GM23338 (cell line): ENCODE measurements at regions not wholly inside any gene's neighbourhood (a gene's known extent, or its start where the extent isn't known, plus 50 kb on each side); places are given as distances from the start of the nearest gene placed in this dataset.
A peak's percentile ranks its signal among the peaks of the same experiment; 100 is the strongest.

ENCODE experiments used
- ATAC-seq: fragments of 200-7000 bp; cut with Tn5 transposase; 3 replicates; pipeline ENCODE4 v1.9.1; 2020
- DNase-seq: peaks from one replicate; pipeline ENCODE4 v3.0.0-alpha.2; 2015; ENCODE audit warnings: low spot score
- H2AFZ ChIP-seq: fragments of 200-600 bp; sonication (generic); 2 replicates; pipeline ENCODE4 v1.8.0; 2016; ENCODE audit warnings: antibody characterized with exemption, mild to moderate bottlenecking, moderate library complexity
- H3F3A ChIP-seq: fragments of 200-600 bp; sonication (generic); replicated peaks from 2 replicates; pipeline ENCODE4 v1.8.0; 2017; ENCODE audit warnings: antibody characterized with exemption, mixed run types, low read depth
- H3K27ac ChIP-seq: fragments of 200-600 bp; sonication (generic); 2 replicates; pipeline ENCODE4 v1.6.1; 2016; ENCODE audit warnings: low read depth
- H3K27me3 ChIP-seq: fragments of 200-600 bp; sonication (generic); 2 replicates; pipeline ENCODE4 v1.8.0; 2016; ENCODE audit warnings: mild to moderate bottlenecking, mixed run types, moderate library complexity; ENCODE audit not compliant: insufficient read depth
- H3K36me3 ChIP-seq: fragments of 200-600 bp; sonication (generic); 2 replicates; pipeline ENCODE4 v1.8.0; 2016; ENCODE audit warnings: mild to moderate bottlenecking; ENCODE audit not compliant: insufficient read depth
- H3K4me1 ChIP-seq: fragments of 200-600 bp; sonication (generic); 2 replicates; pipeline ENCODE4 v1.8.0; 2016; ENCODE audit warnings: mild to moderate bottlenecking, moderate library complexity; ENCODE audit not compliant: insufficient read depth
- H3K4me2 ChIP-seq: fragments of 200-600 bp; sonication (generic); 2 replicates; pipeline ENCODE4 v1.7.1; 2017; ENCODE audit warnings: mixed run types
- H3K4me3 ChIP-seq: fragments of 200-600 bp; sonication (generic); 2 replicates; pipeline ENCODE4 v1.6.1; 2016; ENCODE audit warnings: mixed run types
- H3K79me2 ChIP-seq: fragments of 200-600 bp; sonication (generic); replicated peaks from 2 replicates; pipeline ENCODE4 v1.8.0; 2017; ENCODE audit warnings: mild to moderate bottlenecking; ENCODE audit not compliant: insufficient read depth
- H3K9me2 ChIP-seq: fragments of 200-600 bp; sonication (generic); 2 replicates; pipeline ENCODE4 v1.8.0; 2017; ENCODE audit not compliant: insufficient read depth
- H4K20me1 ChIP-seq: fragments of 200-600 bp; sonication (generic); replicated peaks from 2 replicates; pipeline ENCODE4 v1.8.0; 2017; ENCODE audit warnings: mild to moderate bottlenecking; ENCODE audit not compliant: insufficient read depth
- H3K27ac Mint-ChIP-seq: 2 replicates; pipeline ENCODE4 v1.8.0; 2020; ENCODE audit warnings: inconsistent platforms, mild to moderate bottlenecking, moderate library complexity, mixed read lengths
- H3K27me3 Mint-ChIP-seq: 3 replicates; pipeline ENCODE4 v1.8.0; 2022; ENCODE audit warnings: low read depth, mild to moderate bottlenecking, moderate library complexity, mixed read lengths, inconsistent platforms; ENCODE audit not compliant: insufficient read depth, poor library complexity
- H3K36me3 Mint-ChIP-seq: 3 replicates; pipeline ENCODE4 v1.8.0; 2021; ENCODE audit warnings: low read depth, mild to moderate bottlenecking, inconsistent platforms, moderate library complexity, mixed read lengths
- H3K4me1 Mint-ChIP-seq: 3 replicates; pipeline ENCODE4 v1.8.0; 2020; ENCODE audit warnings: mild to moderate bottlenecking, inconsistent platforms, mixed read lengths
- H3K4me3 Mint-ChIP-seq: 3 replicates; pipeline ENCODE4 v1.8.0; 2021; ENCODE audit warnings: moderate library complexity, mild to moderate bottlenecking, inconsistent platforms, mixed read lengths
- H3K9me3 Mint-ChIP-seq: 3 replicates; pipeline ENCODE4 v1.8.0; 2020; ENCODE audit warnings: moderate library complexity, mild to moderate bottlenecking, inconsistent platforms, mixed read lengths
- EZH2 ChIP-seq: fragments of 200-600 bp; sonication (generic); IDR thresholded peaks from one replicate; pipeline ENCODE4 v1.8.0; 2017; ENCODE audit warnings: antibody characterized with exemption, mild to moderate bottlenecking, low read depth; ENCODE audit not compliant: unreplicated experiment
- JUNB ChIP-seq: IDR thresholded peaks from one replicate; pipeline ENCODE4 v1.6.1; 2016; ENCODE audit warnings: antibody characterized with exemption; ENCODE audit not compliant: unreplicated experiment
- POLR2AphosphoS5 ChIP-seq: IDR thresholded peaks from 2 replicates; pipeline ENCODE4 v1.6.1; 2016; ENCODE audit warnings: antibody characterized with exemption, low read depth

DNA sequence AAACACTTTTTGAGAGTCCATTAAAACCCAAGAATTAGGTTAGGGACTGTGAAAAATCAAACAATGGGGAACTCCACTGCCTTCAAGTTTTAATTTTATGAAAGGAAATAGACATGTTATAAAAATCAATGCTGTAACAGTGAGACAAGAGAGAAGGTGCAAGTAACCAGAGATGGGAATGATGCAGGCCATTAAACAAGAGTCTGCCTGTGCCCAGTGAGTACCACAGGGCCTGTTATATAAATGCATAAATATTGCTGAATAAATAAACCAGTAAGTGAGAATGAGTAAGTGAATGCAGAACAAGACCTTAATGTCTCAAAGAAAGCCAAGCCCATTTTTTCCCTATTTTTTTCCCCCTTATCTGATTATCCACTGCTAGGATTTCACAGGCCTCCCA is 53.3 kb upstream of the BMP2K start:
- H3K27ac Mint-ChIP-seq = no peak overlapping the region
- H3K4me3 ChIP-seq = no peak overlapping the region
- H2AFZ ChIP-seq = no peak overlapping the region
- no peaks in the 10 kb centered on the region for H4K20me1 ChIP-seq
- no peak for TF ChIP-seq EZH2
- no peak for TF ChIP-seq POLR2AphosphoS5
- TF ChIP-seq JUNB = no peak
- no peaks in the 10 kb centered on the region for H3K79me2 ChIP-seq
- peaks cover 36% of the 10 kb centered on the region for H3K4me1 ChIP-seq
- H3K36me3 ChIP-seq = no peaks in the 10 kb centered on the region
- H3K36me3 Mint-ChIP-seq = peaks cover 19% of the 10 kb centered on the region
- no peak overlapping the region for H3K27ac ChIP-seq
- peaks cover 20% of the 10 kb centered on the region for H3K9me3 Mint-ChIP-seq
- H3K4me1 Mint-ChIP-seq = peaks cover 35% of the 10 kb centered on the region
- DNase-seq = no peak
- H3K9me2 ChIP-seq = no peaks in the 10 kb centered on the region
- H3K27me3 ChIP-seq = peaks cover 13% of the 10 kb centered on the region; the same call in 1 of the 2 replicates
- peaks cover 17% of the 10 kb centered on the region for H3K27me3 Mint-ChIP-seq
- peaks cover 7% of the 10 kb centered on the region; the same call in 1 of the 2 replicates for H3F3A ChIP-seq
- no peak overlapping the region for H3K4me3 Mint-ChIP-seq
- no peak for ATAC-seq
- H3K4me2 ChIP-seq = peak overlapping the region; percentile 56
